ENCODE measurements at regions not wholly inside any gene's neighbourhood (a gene's known extent, or its start where the extent isn't known, plus 50 kb on each side); places are given as distances from the start of the nearest gene placed in this dataset.

- no peak for DNase-seq (ENCODE audit: low read depth, low spot score)
- Histone ChIP-seq H3K9me3 (ENCODE audit: low read depth, low read length) (no peaks in the 10 kb centered on the region), H3K36me3 (ENCODE audit: insufficient read depth, low read length) (no peaks in the 10 kb centered on the region), H3K27ac (peak overlapping the region; percentile 4; the same call in 1 of the 2 replicates), H3K4me3 (no peak overlapping the region), H3K9ac (ENCODE audit: insufficient read length) (no peak overlapping the region)
- TF ChIP-seq FOXP2 (optimal IDR thresholded peaks at IDR 0.05; ENCODE audit: control extremely low read depth, extremely low read length, insufficient read depth) (no peak), EZH2 (IDR thresholded peaks at IDR 0.05) (no peak), POLR2AphosphoS5 (IDR thresholded peaks at IDR 0.05; ENCODE audit: borderline replicate concordance, low read depth, low read length) (no peak)
Measured at GRCh38 chr18:10072671-10073175, 158.9 kb downstream of the VAPA start.

GRCh38 chr18:10074110-10074509 is 160.3 kb downstream of the VAPA start:
- TF ChIP-seq POLR2AphosphoS5 (IDR thresholded peaks at IDR 0.05; ENCODE audit: borderline replicate concordance, low read depth, low read length) (no peak), FOXP2 (optimal IDR thresholded peaks at IDR 0.05; ENCODE audit: control extremely low read depth, extremely low read length, insufficient read depth) (no peak), EZH2 (IDR thresholded peaks at IDR 0.05) (no peak)
- Histone ChIP-seq H3K36me3 (ENCODE audit: insufficient read depth, low read length) (no peaks in the 10 kb centered on the region), H3K27ac (peak overlapping the region; percentile 60; the same call in 1 of the 2 replicates), H3K9me3 (ENCODE audit: low read depth, low read length) (no peaks in the 10 kb centered on the region), H3K4me3 (no peak overlapping the region), H3K9ac (ENCODE audit: insufficient read length) (no peak overlapping the region)
- DNase-seq (ENCODE audit: low read depth, low spot score) = no peak

- H3K9ac ChIP-seq (ENCODE audit: insufficient read length) = no peak overlapping the region
- TF ChIP-seq EZH2 (IDR thresholded peaks at IDR 0.05) (no peak), POLR2AphosphoS5 (IDR thresholded peaks at IDR 0.05; ENCODE audit: borderline replicate concordance, low read depth, low read length) (no peak), FOXP2 (optimal IDR thresholded peaks at IDR 0.05; ENCODE audit: control extremely low read depth, extremely low read length, insufficient read depth) (no peak)
Measured at GRCh38 chr18:10074728-10075127, 160.9 kb downstream of the VAPA start.

GRCh38 chr18:10076502-10077030 is 162.8 kb downstream of the VAPA start:
- Histone ChIP-seq H3K27ac (no peak overlapping the region), H3K36me3 (ENCODE audit: insufficient read depth, low read length) (no peaks in the 10 kb centered on the region), H3K4me3 (no peak overlapping the region), H3K9ac (ENCODE audit: insufficient read length) (no peak overlapping the region), H3K9me3 (ENCODE audit: low read depth, low read length) (no peaks in the 10 kb centered on the region; the same call in 1 of the 2 replicates)
- no peak for DNase-seq (ENCODE audit: low read depth, low spot score)
- TF ChIP-seq EZH2 (IDR thresholded peaks at IDR 0.05) = no peak
- TF ChIP-seq POLR2AphosphoS5 (IDR thresholded peaks at IDR 0.05; ENCODE audit: borderline replicate concordance, low read depth, low read length) = no peak
- no peak for TF ChIP-seq FOXP2 (optimal IDR thresholded peaks at IDR 0.05; ENCODE audit: control extremely low read depth, extremely low read length, insufficient read depth)

More at GRCh38 chr18:10074728-10075127, 160.9 kb downstream of the VAPA start:
- H3K9me3 ChIP-seq (ENCODE audit: low read depth, low read length) = no peaks in the 10 kb centered on the region
- H3K36me3 ChIP-seq (ENCODE audit: insufficient read depth, low read length) = no peaks in the 10 kb centered on the region
- H3K27ac ChIP-seq = peak overlapping the region; percentile 34; the same call in 1 of the 2 replicates
- H3K4me3 ChIP-seq = no peak overlapping the region
- DNase-seq (ENCODE audit: low read depth, low spot score) = no peak

GRCh38 chr18:10077986-10078385 is 164.2 kb downstream of the VAPA start:
- TF ChIP-seq EZH2 (IDR thresholded peaks at IDR 0.05) = no peak
- no peak for TF ChIP-seq FOXP2 (optimal IDR thresholded peaks at IDR 0.05; ENCODE audit: control extremely low read depth, extremely low read length, insufficient read depth)
- no peak for TF ChIP-seq POLR2AphosphoS5 (IDR thresholded peaks at IDR 0.05; ENCODE audit: borderline replicate concordance, low read depth, low read length)
- H3K36me3 ChIP-seq (ENCODE audit: insufficient read depth, low read length) = no peaks in the 10 kb centered on the region
- H3K4me3 ChIP-seq = no peak overlapping the region
- H3K9me3 ChIP-seq (ENCODE audit: low read depth, low read length) = peaks cover 5% of the 10 kb centered on the region; the same call in 1 of the 2 replicates
- no peak overlapping the region for H3K9ac ChIP-seq (ENCODE audit: insufficient read length)
- no peak overlapping the region; the same call in 1 of the 2 replicates for H3K27ac ChIP-seq
- no peak for DNase-seq (ENCODE audit: low read depth, low spot score)

DNA sequence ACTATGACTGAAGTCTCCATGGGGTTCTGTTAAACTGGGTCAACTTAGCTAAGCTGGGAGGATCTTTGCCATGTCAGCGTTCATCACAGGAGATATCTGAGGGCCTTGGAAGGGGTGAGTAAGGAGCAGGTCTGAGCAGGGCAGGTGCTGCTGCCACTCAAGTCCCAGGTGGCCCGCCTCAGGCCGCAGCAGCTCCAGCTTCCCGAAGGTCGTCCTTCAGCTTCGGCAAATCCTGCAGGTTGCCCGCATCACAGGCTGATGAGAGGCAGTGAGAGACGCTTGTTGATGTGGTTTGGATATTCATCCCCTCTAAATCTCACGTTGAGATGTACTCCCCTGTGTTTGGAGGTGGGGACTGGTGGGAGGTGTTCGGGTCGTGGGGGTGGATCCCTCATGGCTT is 166.6 kb downstream of the VAPA start:
- Histone ChIP-seq H3K4me3 (no peak overlapping the region), H3K9me3 (ENCODE audit: low read depth, low read length) (peaks cover 14% of the 10 kb centered on the region; the same call in 1 of the 2 replicates), H3K36me3 (ENCODE audit: insufficient read depth, low read length) (no peaks in the 10 kb centered on the region), H3K27ac (no peak overlapping the region), H3K9ac (ENCODE audit: insufficient read length) (no peak overlapping the region)
- DNase-seq (ENCODE audit: low read depth, low spot score) = no peak
- TF ChIP-seq FOXP2 (optimal IDR thresholded peaks at IDR 0.05; ENCODE audit: control extremely low read depth, extremely low read length, insufficient read depth) = no peak
- no peak for TF ChIP-seq EZH2 (IDR thresholded peaks at IDR 0.05)
- no peak for TF ChIP-seq POLR2AphosphoS5 (IDR thresholded peaks at IDR 0.05; ENCODE audit: borderline replicate concordance, low read depth, low read length)

GRCh38 chr18:10081492-10081891 is 167.7 kb downstream of the VAPA start:
- TF ChIP-seq FOXP2 (optimal IDR thresholded peaks at IDR 0.05; ENCODE audit: control extremely low read depth, extremely low read length, insufficient read depth) (no peak), EZH2 (IDR thresholded peaks at IDR 0.05) (no peak), POLR2AphosphoS5 (IDR thresholded peaks at IDR 0.05; ENCODE audit: borderline replicate concordance, low read depth, low read length) (no peak)
- no peaks in the 10 kb centered on the region for H3K36me3 ChIP-seq (ENCODE audit: insufficient read depth, low read length)
- DNase-seq (ENCODE audit: low read depth, low spot score) = no peak
- no peak overlapping the region for H3K4me3 ChIP-seq
- H3K9me3 ChIP-seq (ENCODE audit: low read depth, low read length) = peaks cover 14% of the 10 kb centered on the region; the same call in 1 of the 2 replicates
- H3K9ac ChIP-seq (ENCODE audit: insufficient read length) = no peak overlapping the region
- H3K27ac ChIP-seq = no peak overlapping the region

DNA sequence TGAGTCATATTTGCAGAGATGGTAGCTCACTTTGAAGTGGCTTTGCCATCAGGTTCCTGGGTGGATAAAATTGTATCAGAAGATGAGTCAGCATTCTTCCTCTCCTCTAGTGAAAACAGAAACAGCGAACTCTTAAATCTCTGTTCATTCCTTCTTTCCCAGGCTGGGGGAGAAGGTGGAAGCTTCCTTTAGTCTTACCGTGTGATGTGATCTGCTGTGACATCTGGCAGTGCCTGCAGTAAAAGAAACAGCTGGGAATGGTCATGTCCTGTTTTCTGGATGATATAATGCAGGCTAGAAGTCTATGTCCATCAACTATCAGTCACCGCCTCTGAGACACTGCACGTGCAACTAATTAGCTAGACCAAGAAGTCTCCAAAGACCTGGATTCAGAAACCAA is 171.6 kb downstream of the VAPA start:
- TF ChIP-seq EZH2 (IDR thresholded peaks at IDR 0.05) = no peak
- no peak for TF ChIP-seq POLR2AphosphoS5 (IDR thresholded peaks at IDR 0.05; ENCODE audit: borderline replicate concordance, low read depth, low read length)
- no peak for TF ChIP-seq FOXP2 (optimal IDR thresholded peaks at IDR 0.05; ENCODE audit: control extremely low read depth, extremely low read length, insufficient read depth)
- Histone ChIP-seq H3K9ac (ENCODE audit: insufficient read length) (no peak overlapping the region), H3K9me3 (ENCODE audit: low read depth, low read length) (peaks cover 14% of the 10 kb centered on the region; the same call in 1 of the 2 replicates), H3K4me3 (no peak overlapping the region), H3K27ac (no peak overlapping the region; the same call in 1 of the 2 replicates), H3K36me3 (ENCODE audit: insufficient read depth, low read length) (no peaks in the 10 kb centered on the region)
- DNase-seq (ENCODE audit: low read depth, low spot score) = no peak
